ENCODE measurements at regions not wholly inside any gene's neighbourhood (a gene's known extent, or its start where the extent isn't known, plus 50 kb on each side); places are given as distances from the start of the nearest gene placed in this dataset.

DNA sequence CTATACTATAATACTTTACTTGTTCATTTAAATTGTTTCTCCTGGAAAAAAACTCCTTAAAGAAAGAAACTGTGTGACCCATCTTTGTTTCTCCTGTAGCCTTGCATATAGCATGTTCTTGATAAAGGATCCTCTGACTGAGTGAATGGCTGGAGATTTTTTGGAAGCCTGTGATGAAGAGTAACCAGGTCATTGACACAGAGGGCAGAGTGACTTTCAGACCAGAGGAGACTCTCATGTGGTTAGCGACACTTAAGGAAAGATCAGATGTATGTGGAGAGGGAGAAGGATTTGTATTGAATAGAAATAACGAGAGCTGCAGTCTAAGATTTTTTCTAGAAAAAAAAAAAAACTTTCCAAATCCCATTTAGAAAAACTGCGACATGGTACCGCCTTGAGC lies 85.5 kb downstream of the TRIM43 start:
- TF ChIP-seq, protein P1, sequence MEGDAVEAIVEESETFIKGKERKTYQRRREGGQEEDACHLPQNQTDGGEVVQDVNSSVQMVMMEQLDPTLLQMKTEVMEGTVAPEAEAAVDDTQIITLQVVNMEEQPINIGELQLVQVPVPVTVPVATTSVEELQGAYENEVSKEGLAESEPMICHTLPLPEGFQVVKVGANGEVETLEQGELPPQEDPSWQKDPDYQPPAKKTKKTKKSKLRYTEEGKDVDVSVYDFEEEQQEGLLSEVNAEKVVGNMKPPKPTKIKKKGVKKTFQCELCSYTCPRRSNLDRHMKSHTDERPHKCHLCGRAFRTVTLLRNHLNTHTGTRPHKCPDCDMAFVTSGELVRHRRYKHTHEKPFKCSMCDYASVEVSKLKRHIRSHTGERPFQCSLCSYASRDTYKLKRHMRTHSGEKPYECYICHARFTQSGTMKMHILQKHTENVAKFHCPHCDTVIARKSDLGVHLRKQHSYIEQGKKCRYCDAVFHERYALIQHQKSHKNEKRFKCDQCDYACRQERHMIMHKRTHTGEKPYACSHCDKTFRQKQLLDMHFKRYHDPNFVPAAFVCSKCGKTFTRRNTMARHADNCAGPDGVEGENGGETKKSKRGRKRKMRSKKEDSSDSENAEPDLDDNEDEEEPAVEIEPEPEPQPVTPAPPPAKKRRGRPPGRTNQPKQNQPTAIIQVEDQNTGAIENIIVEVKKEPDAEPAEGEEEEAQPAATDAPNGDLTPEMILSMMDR (conservative IDR thresholded peaks at IDR 0.05; ENCODE audit: low read length): no peak
- TF ChIP-seq EZH2phosphoT487 (IDR thresholded peaks at IDR 0.05; ENCODE audit: borderline replicate concordance, low read depth, low read length): no peak

Measured in OCI-LY7 (cell line).